ENCODE measurements at regions not wholly inside any gene's neighbourhood (a gene's known extent, or its start where the extent isn't known, plus 50 kb on each side); places are given as distances from the start of the nearest gene placed in this dataset.

- Mint-ChIP-seq H3K4me3 (no peak overlapping the region), H3K27me3 (ENCODE audit: low read depth) (peaks cover 15% of the 10 kb centered on the region), H3K4me1 (no peaks in the 10 kb centered on the region), H3K27ac (no peak overlapping the region), H3K36me3 (ENCODE audit: low read depth) (no peaks in the 10 kb centered on the region), H3K9me3 (peaks cover under 1% of the 10 kb centered on the region)
- no peak for TF ChIP-seq CTCF (IDR thresholded peaks at IDR 0.05; ENCODE audit: unreplicated experiment in 3 of 3)
These were observed 88.3 kb upstream of the PRR23E start for GRCh38 chr3:127104586-127104985.

- Mint-ChIP-seq H3K27me3 (ENCODE audit: low read depth) (peaks cover 21% of the 10 kb centered on the region), H3K4me3 (no peak overlapping the region), H3K9me3 (peaks cover 6% of the 10 kb centered on the region), H3K4me1 (no peaks in the 10 kb centered on the region), H3K27ac (no peak overlapping the region), H3K36me3 (ENCODE audit: low read depth) (no peaks in the 10 kb centered on the region)
- no peak for TF ChIP-seq CTCF (IDR thresholded peaks at IDR 0.05; ENCODE audit: unreplicated experiment in 3 of 3)
These were observed 87.3 kb upstream of the PRR23E start for GRCh38 chr3:127105587-127105986.

DNA sequence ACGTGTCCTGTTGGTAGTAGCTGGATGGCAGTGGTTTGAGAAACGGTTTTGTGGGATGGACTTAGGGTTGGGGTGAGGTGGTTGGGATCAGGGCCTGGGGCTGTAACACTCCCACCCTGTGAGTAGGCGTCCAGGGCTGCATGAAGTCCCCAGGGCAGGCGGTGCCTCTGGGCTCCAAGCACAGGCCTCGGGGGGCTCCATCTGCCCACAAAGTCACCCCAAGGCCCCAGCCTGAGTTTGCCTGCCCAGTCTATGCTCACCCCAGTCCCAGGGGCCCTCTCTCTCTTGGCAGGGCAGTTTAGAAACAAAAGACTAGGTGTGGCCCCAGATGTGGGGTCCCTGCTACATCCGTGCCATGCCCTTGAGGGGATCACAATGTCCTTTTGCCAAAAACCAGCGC is 86.9 kb upstream of the PRR23E start:
- H3K27me3 Mint-ChIP-seq (ENCODE audit: low read depth): peaks cover 21% of the 10 kb centered on the region
- no peak for TF ChIP-seq CTCF (IDR thresholded peaks at IDR 0.05; ENCODE audit: unreplicated experiment in 3 of 3)
- H3K27ac Mint-ChIP-seq: no peak overlapping the region
- H3K4me1 Mint-ChIP-seq: no peaks in the 10 kb centered on the region
- H3K4me3 Mint-ChIP-seq: no peak overlapping the region
- peaks cover 8% of the 10 kb centered on the region for H3K9me3 Mint-ChIP-seq
- no peaks in the 10 kb centered on the region for H3K36me3 Mint-ChIP-seq (ENCODE audit: low read depth)

GRCh38 chr3:127106456-127106855 is 86.5 kb upstream of the PRR23E start:
- Mint-ChIP-seq H3K36me3 (ENCODE audit: low read depth) (no peaks in the 10 kb centered on the region), H3K27ac (no peak overlapping the region), H3K4me1 (no peaks in the 10 kb centered on the region), H3K4me3 (no peak overlapping the region), H3K27me3 (ENCODE audit: low read depth) (peaks cover 21% of the 10 kb centered on the region), H3K9me3 (peaks cover 11% of the 10 kb centered on the region)
- no peak for TF ChIP-seq CTCF (IDR thresholded peaks at IDR 0.05; ENCODE audit: unreplicated experiment in 3 of 3)

- TF ChIP-seq CTCF (IDR thresholded peaks at IDR 0.05; ENCODE audit: unreplicated experiment in 3 of 3): no peak
- peaks cover 12% of the 10 kb centered on the region for H3K9me3 Mint-ChIP-seq
- no peak overlapping the region for H3K4me3 Mint-ChIP-seq
- H3K36me3 Mint-ChIP-seq (ENCODE audit: low read depth): no peaks in the 10 kb centered on the region
- peaks cover 21% of the 10 kb centered on the region for H3K27me3 Mint-ChIP-seq (ENCODE audit: low read depth)
- no peak overlapping the region for H3K27ac Mint-ChIP-seq
- no peaks in the 10 kb centered on the region for H3K4me1 Mint-ChIP-seq
These were observed 85.9 kb upstream of the PRR23E start for GRCh38 chr3:127107002-127107401.

GRCh38 chr3:127107491-127108375 is 85.2 kb upstream of the PRR23E start:
- H3K27me3 Mint-ChIP-seq (ENCODE audit: low read depth): peaks cover 22% of the 10 kb centered on the region
- peaks cover 17% of the 10 kb centered on the region for H3K9me3 Mint-ChIP-seq
- no peak for TF ChIP-seq CTCF (IDR thresholded peaks at IDR 0.05; ENCODE audit: unreplicated experiment in 3 of 3)
- H3K4me1 Mint-ChIP-seq: no peaks in the 10 kb centered on the region
- no peak overlapping the region for H3K4me3 Mint-ChIP-seq
- no peaks in the 10 kb centered on the region for H3K36me3 Mint-ChIP-seq (ENCODE audit: low read depth)
- no peak overlapping the region for H3K27ac Mint-ChIP-seq

Data from nephron (organoid).